Jurkat, Clone E6-1 (cell line): ENCODE measurements at regions not wholly inside any gene's neighbourhood (a gene's known extent, or its start where the extent isn't known, plus 50 kb on each side); places are given as distances from the start of the nearest gene placed in this dataset.

ENCODE experiments used
- DNase-seq: peaks from one replicate; pipeline ENCODE4 v3.0.0-alpha.2; 2011; ENCODE audit warnings: low read depth, low spot score
- H3K4me3 ChIP-seq: 2 replicates; pipeline ENCODE4 v1.5.1; 2011; ENCODE audit warnings: mild to moderate bottlenecking, low read length, control low read depth, moderate library complexity

GRCh38 chr15:95639208-95639607, 691.3 kb upstream of the NR2F2 start:
- H3K4me3 ChIP-seq = no peak overlapping the region
- no peak for DNase-seq

- DNase-seq = no peak
- no peak overlapping the region for H3K4me3 ChIP-seq
Observed at GRCh38 chr15:95644100-95644875, 686.2 kb upstream of the NR2F2 start.

- H3K4me3 ChIP-seq = no peak overlapping the region
- no peak for DNase-seq
Observed at GRCh38 chr15:95645791-95646338, 684.6 kb upstream of the NR2F2 start.

GRCh38 chr15:95646484-95647273, 683.8 kb upstream of the NR2F2 start:
- DNase-seq = no peak
- no peak overlapping the region for H3K4me3 ChIP-seq

GRCh38 chr15:95647531-95648277, 682.8 kb upstream of the NR2F2 start:
- no peak overlapping the region for H3K4me3 ChIP-seq
- DNase-seq = no peak

GRCh38 chr15:95653361-95653805, 677.1 kb upstream of the NR2F2 start:
- H3K4me3 ChIP-seq = no peak overlapping the region
- DNase-seq = no peak

- no peak overlapping the region for H3K4me3 ChIP-seq
- no peak for DNase-seq
Observed at GRCh38 chr15:95655089-95655607, 675.4 kb upstream of the NR2F2 start.

- DNase-seq = no peak
- H3K4me3 ChIP-seq = no peak overlapping the region
Observed at GRCh38 chr15:95656595-95656994, 673.9 kb upstream of the NR2F2 start.

- no peak overlapping the region for H3K4me3 ChIP-seq
- no peak for DNase-seq
Observed at GRCh38 chr15:95658799-95659198, 671.7 kb upstream of the NR2F2 start.

GRCh38 chr15:95659656-95660055, 670.8 kb upstream of the NR2F2 start:
- no peak overlapping the region for H3K4me3 ChIP-seq
- DNase-seq = no peak

GRCh38 chr15:95662638-95663037, 667.9 kb upstream of the NR2F2 start:
- DNase-seq = no peak
- H3K4me3 ChIP-seq = no peak overlapping the region

- DNase-seq = no peak
- no peak overlapping the region for H3K4me3 ChIP-seq
Observed at GRCh38 chr15:95663156-95664100, 667.1 kb upstream of the NR2F2 start.

- no peak for DNase-seq
- no peak overlapping the region for H3K4me3 ChIP-seq
Observed at GRCh38 chr15:95664450-95664849, 666.0 kb upstream of the NR2F2 start.

GRCh38 chr15:95669146-95669922, 661.2 kb upstream of the NR2F2 start:
- DNase-seq = no peak
- H3K4me3 ChIP-seq = no peak overlapping the region

GRCh38 chr15:95674031-95674430, 656.5 kb upstream of the NR2F2 start:
- no peak overlapping the region for H3K4me3 ChIP-seq
- DNase-seq = no peak

GRCh38 chr15:95676500-95676899, 654.0 kb upstream of the NR2F2 start:
- no peak for DNase-seq
- no peak overlapping the region for H3K4me3 ChIP-seq

- no peak for DNase-seq
- H3K4me3 ChIP-seq = no peak overlapping the region
Observed at GRCh38 chr15:95679847-95680582, 650.5 kb upstream of the NR2F2 start.
